ENCODE measurements at regions not wholly inside any gene's neighbourhood (a gene's known extent, or its start where the extent isn't known, plus 50 kb on each side); places are given as distances from the start of the nearest gene placed in this dataset.

DNA sequence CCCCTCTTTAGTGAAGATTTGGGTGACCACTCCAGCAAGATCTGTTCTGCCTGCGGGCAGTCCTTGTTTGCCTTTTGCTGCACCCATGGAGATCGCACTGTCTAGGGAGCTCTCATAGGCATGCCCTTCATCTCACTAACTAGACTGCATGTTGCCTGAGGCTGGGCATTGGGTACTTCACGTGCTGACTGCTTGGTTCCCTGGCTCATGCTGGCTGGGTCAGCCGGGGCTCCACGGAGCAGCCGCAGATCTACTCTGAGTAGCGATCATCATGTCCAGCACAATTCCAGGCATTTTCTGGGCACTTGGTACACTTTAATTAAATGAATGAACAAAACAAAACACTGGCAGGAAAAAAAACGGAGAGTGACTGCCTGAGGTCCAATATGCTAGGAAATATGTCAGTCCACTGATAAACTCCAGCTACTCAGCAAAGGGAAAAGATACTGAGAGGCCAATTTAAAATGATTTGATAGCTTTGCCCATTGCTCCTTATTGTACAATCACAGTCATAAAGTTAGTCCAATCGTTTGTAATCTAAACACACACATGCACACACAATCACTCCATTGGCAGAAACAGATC, 220.3 kb downstream of the C1D start:
- no peak for FAIRE-seq

DNA sequence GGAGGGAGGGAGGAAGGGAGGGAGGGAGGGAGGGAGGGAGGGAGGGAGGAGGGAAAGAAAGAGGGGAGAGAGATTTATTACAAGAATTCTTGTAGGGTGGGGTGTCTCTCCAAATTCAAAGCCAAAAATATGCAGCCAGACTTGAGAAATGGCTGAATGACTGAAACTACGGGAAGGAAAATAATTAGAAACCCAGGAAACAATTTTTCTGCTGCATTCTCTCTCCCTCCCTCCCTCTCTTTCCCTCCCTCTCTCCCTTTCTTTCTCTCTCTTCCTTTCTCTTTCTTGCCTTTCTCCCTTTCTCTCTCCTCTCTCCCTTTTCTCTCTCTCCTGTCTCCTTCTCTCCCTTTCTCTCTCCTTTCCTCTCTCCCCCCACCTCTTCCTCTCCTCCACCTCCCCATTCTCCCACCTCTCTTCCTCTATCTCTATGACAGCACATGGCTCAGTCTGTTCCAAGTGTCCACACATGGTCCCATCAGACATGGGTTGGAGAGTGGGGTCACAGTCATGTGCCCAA, 218.7 kb downstream of the C1D start:
- no peak for FAIRE-seq

DNA sequence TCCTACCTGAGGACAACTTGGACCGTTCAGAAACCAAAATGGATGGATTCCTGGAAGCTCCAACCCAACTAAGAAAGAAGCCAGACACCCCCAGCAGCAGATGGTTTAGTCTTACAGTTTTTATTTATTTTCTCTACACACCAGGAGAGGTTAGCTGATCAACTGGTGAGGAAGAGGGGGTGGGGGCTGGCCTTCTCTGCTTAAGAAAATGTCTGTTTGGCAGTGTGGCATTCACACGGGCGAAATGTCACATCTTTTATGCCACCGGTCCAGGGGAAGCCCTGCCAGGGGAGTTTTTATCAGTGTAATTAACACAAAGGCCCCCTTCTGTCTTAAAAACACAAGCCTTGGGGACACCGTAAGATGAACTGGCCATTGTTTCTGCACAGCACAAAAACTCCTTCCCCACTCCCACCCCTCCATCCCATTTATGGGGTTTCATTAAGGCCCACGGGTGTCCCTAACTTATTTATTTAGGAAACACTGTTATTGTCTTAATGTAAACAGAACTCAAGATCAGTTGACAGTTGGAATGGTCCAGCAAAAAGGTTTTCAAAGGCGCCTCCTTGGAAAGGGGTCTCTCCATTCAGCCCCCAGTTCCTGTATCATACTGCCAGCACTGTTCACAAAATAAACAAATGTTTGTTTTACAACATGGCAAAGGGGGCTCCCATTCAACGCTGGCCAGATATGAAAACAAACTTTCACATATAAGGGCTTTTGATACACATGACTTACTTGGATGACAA, 217.0 kb downstream of the C1D start:
- no peak for FAIRE-seq

DNA sequence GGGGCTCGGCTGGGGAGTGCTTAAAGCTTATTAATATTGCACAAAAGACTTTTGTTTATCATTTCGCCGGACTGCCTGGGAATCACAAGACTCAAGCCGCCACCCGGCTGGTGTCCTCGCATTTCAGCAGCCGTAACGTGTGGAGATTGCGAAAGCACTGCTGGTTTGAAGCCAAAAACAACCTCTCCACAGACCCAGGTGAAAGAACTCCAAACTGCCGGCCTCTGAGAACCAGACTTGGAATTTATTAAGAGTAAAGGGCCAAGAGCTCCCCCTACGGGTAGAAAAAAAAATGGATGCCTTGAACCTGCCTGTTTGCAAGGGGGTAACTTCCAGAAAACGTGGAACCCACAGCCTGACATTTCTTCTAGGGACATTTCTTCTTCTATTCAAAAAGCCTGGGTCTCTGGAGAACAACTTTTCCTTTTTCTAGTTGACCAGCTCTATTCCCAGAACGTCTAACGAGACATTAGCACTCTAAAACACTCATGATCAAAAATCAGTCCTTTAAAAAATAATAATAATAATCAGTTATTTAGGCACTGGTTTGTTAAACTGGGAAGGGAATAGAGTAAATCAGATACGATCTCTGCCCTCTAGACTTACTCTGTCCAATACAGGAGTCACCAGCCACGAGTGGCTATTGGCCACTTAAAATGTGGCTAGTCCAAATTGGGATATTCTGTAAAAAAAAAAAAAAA, 216.3 kb downstream of the C1D start:
- no peak for FAIRE-seq

DNA sequence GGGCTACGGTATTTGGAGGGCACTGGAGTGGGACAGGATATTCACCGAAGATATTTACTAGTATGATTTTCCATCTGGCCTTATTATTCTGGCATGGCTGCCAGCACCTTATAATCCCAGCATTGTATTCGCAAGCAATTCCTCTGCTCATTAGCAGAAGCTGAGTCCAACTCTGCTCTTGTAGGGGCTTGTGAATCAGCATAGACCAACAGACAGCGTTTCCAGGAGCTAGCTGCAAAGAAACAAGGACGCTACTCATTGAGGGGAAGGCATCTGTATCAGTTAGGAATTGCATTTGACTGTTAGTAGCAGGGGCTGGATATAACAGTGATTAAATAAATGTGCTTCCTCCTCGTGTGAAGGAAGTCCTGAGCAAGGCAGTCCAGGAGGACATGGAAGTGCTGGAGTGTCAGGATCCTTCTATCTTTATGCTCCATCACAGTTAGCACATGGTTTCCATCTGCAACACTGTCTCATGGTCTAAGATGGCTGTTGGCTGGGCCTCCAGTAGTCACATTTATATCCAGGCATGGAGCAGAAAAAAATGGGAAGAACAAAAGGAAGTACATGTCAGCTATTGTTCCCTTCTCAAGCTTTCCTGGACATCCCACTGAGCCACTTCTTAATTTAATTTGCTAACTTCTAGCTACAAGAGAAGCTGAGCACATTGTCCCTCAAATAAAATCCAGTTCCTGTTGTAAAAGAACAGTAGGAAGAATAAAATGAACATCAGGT, 214.1 kb downstream of the C1D start:
- FAIRE-seq = no peak

DNA sequence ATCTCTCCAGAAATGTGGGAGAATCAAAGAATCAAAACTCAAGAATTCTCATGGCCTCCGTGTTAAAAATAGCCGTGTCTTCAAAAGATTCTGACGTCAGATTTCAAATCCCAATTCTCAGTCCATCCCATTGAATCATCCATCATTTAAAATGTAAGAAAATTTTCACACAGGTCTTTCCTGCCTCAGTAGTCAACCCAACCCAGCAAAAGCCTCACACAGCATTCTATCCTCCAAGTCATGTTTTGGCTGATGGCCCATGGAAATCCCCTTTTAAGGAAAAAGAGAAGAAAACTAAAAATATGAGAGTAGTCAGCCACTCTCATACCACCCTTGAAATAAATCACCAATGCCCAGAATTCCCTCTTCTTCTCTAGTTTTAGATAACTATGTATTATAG, 211.8 kb downstream of the C1D start:
- no peak for FAIRE-seq

DNA sequence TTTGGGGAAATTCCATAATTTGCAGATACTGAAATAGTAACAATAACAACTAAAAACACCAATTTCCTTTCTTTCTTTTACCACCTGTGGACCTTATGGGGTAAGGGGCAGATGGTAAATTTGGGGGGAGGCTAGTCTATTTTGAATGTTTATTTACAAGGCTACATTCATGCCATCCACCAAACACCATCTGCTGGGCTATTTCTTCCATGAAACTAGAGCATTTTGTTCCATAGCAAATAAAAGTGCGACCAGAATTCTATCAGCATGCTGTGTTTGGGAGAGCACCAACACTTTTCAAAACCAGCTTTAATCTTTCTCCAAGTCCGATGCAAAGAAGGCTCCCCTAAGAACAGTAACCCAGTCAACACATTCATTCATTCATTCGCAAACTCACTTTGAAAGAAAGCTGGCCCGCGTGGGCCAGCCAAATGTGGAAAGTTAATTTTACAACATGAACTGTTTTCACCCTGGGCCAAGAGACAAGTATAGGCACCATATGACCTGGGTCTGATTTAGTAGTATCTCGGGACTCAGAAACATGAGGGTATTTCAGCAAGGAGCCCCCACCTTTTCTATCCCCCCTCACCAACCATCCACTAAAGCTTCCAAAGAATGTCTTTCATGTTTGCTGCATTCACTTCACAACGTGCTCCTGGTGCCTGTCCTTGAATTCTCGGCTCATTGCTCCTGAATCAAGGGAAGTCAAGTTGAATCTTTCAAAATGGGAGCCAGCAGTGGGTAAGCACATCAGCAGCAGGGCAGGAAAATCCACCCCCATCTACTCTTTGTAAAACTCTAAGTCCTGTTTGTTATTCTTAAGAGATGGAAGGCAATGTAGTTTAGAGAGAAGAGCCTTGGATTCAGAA, 210.6 kb downstream of the C1D start:
- no peak for FAIRE-seq

DNA sequence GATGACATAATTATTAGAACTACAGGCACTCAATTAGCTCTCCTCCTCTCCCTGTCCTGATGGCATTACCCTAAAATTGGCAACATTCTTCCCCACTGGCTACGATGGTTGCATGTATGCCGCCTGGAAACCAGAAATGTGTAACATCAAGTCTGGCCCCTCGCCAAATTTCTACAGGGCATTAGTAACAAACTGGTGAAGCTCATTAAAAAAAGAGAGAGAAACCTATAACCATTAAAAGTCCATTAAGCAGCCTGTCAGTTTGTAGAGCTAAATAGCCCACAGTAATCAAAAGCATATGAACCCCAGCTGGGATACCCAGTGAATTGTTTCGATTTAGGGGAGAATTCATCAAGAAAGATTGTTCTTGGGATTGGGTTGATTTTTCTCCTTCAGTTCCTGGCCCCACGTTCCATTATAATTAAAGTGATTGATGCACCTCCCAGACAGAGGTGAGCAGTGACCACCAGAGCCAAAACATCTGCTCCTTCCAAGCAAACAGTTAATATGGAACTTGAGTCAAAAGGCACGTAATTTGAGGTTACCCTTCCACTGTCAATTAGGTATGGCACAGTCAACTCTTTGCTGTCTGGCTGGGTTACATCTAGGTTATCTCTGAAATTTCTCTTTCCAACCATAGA, 208.6 kb downstream of the C1D start:
- FAIRE-seq = no peak

DNA sequence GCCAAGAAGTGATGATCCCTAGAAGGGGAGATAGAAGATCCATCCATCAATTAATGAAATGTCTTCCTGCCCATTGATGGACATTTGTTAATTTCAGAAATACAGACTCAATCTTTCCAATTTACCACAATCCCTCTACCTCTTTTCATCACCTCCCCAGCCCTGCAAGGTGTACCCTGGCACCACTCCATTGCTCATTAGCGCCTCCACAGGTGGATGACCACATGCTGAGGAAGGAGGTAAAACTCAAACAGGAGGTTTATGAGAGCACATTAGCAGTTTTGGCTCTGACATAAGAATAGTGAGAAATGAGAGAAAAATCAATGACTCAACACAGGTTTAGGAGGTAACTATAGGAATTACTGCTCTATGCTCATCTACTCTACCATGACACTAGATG, 208.0 kb downstream of the C1D start:
- FAIRE-seq = no peak

DNA sequence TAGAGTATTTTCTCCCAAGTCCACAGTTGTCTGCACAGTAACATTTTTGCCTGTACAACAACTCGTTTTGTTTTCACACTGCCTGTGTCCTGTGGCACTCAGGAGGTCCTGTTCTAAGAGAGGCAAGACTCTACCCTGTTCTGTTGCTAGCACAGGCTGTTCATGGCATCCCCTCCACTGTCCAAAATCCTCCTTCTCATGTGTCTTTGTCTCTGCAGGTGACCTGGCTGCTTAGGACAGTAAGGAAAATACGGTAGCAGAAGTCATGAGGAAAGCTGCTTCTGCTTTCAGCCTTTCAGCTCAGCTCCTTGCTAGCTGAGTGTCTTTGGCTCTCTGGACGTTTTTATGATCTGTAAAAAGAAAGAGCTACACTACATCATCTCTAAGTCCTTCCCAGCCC, 205.9 kb downstream of the C1D start:
- FAIRE-seq = no peak

DNA sequence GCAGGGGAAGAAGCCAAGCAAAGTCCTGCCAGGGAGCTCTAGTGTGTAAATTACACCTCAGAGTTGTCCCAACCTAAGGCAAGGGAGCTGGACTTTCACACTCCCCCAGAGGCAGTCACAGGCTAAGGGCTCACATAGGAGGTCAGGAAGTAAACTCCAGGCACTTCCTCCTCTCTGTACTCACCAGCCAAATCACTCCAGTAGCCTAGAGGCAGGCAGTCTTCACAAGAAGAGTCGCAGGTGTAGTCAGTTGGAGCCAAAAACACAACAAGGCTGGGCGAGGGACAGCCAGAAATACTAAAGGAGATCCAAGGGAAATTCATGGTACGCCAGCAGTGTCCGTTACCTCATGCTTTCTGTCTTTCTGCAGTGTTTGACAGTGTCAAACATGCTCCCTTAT, 205.0 kb downstream of the C1D start:
- no peak for FAIRE-seq

DNA sequence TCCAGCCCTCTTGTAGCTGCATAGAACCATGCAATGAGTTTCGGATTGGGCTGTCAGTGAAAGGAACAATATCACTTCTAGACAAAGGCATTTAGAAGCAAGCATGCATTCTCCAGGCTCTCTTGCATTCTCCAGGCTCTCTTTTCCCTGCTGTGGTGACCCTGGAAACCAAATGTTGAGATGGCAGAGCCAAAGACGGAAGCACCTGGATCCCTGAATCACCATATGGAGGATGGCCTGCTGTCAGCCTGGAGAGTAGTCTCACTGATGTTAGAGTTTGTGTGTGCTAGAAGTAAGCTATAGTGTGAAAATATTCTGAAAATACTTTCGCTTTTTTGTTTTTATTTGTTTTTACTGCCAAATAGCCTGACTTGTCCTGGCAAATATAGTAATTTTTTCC, 203.9 kb downstream of the C1D start:
- no peak for FAIRE-seq

DNA sequence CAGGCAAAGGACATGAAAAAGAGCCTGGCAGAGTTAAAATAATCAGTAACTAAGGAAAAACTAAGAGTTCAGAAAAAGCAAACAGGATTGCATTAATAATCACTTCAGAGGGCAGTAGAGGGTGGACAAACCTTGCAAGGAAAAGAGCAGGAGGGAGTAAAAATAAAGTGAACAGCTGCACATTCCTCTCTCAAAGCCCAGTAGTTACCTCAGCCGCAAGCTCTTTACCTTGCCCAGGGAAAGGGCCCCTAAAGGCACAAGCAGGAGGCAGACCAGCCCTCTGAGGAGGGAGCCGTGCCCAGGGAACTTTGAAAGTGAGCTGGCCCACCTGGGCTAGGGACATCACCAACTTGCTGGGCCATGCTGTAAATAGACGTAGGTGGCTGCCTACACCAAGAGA, 196.9 kb downstream of the C1D start:
- no peak for FAIRE-seq

DNA sequence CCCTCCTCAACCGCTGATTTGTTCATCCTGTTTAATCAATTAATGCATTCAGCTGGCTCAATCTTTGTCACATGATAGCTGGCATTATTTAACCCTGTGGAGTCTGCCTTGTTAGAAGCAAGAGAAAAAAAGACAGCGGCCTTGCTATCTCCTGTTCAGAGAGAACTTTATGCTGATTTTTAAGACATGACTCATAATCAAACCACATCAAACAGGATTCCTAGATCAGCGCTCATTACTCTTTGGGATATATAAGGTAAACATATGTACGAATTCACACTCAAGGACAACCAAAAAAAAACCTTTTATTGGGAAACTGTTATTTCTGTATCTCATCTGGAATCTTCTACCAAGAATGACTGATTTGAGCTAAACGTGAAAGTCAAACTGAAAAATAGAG, 195.1 kb downstream of the C1D start:
- FAIRE-seq = no peak

DNA sequence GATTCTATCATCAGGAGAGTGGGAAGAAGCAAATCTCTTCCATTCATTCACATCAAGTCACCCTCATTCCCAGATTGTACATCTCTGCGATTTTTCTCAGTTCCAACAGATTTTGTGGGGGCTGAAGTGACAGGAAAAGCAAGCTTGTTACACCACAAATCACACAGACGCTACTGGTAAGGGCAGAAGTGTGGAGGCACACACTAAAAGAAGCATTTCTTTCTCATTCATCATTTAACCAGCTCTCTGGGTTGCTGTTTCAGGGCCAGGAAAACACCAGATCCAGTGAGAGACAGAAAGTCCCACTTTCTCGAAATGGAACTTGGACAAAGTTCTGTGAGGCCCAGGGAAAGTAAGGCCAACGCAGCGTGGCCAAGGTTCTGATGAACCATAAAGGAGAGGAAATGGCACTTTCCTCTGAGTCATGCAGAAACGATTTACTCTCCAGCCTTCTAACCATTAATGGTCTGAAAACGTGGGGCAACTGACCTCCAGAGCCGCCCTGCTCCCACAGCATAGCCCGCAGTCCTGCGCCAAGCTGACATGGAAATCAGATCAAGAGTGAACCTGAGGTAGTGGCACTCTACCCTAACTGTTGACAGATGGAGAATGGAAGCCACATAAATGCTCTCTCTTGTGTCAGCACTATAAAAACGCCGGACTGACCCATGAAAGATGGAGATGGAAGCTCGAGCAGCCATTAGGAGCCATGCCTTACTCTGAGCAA, 191.0 kb downstream of the C1D start:
- no peak for FAIRE-seq

DNA sequence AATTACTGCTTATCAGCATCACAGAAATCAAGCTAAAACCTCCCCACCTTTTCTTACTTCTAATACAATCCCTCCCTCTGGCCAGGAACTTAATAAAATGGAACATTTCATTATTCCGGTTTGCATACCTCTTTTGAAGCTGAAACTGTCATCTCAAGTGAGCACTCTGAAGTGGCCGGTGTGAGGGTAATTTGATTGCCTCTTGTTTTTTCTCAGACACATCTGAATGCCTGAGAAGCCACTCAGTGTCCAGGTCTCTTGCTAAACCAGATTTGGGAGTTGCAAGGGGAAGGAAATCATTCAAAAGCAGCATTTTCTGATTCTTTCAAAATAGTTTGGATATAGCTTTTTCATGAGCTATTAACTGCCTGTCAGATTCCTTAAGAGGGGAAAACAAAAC, 190.3 kb downstream of the C1D start:
- FAIRE-seq = no peak

DNA sequence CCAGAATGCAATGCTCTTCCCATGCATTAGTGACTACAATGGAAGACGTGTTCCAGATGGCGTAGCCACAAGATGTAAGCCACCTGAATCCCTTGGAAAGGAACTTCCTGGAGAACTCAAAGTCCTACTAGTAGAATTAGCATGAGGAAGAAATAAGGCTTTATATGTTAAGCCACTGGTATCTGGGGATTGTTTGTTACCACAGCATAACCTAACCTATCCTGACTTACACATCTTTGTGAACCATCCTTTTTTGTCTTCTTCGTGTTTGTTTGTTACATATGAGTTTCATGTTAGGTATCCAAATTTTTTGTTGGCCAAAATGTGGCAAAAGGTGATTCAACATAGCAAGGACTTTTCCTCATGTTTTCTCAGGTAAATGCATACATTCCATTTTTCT, 188.9 kb downstream of the C1D start:
- no peak for FAIRE-seq

DNA sequence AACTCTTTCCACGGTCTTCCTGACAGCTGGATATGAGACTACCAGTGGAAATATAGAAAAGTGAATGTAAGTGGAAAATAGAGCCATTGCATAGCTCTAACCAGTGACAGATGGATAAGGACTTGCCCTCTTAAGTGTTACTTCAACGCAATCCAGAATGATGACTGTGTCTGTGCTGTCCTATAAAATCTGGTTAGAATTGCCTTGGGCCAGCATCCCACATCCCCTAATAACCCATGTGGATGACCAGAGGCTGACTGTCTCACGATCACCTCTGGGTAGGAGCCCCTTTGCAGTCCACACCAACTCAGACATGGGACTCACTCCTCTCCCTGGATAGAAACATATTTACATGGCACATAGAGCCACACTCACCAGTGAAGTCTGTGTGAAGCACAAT, 186.6 kb downstream of the C1D start:
- no peak for FAIRE-seq

DNA sequence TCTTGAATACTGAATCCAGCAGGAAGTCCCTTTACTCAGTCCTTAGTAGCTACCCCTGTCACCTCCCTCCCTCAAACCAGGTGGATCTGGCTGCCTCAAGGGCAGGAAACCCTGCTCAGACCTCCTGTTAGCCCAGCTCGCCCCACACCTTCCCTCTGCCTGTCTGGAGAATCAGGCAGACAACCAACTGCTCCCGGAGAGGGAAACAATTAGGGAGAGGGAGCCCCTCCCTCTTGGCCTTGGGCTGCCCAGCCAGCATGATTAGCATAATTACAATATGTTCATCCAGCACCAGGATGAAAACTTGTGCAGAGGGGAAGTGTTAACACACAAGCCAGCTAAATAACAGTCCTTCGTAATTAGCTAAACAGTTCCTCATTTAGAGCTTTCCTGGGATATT, 185.5 kb downstream of the C1D start:
- no peak for FAIRE-seq

DNA sequence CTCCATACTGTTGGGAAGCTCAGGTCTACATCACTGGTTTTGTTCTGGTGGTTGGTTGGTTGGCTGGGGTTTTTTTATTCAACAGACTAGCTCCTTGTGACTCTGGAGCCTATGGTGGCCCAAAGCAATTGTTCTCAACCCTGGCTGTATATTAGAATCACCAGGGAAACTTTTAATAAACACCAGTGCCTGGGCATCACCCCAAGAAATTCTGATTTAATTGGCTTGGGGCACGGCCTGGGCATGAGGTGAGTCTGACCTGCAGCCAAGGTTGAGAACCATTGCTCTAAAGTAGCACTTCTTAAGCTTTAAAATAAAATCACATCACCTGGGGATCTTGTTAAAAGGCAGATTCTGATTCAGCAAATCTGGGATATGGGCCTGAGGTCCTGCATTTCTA, 184.1 kb downstream of the C1D start:
- FAIRE-seq = no peak

DNA sequence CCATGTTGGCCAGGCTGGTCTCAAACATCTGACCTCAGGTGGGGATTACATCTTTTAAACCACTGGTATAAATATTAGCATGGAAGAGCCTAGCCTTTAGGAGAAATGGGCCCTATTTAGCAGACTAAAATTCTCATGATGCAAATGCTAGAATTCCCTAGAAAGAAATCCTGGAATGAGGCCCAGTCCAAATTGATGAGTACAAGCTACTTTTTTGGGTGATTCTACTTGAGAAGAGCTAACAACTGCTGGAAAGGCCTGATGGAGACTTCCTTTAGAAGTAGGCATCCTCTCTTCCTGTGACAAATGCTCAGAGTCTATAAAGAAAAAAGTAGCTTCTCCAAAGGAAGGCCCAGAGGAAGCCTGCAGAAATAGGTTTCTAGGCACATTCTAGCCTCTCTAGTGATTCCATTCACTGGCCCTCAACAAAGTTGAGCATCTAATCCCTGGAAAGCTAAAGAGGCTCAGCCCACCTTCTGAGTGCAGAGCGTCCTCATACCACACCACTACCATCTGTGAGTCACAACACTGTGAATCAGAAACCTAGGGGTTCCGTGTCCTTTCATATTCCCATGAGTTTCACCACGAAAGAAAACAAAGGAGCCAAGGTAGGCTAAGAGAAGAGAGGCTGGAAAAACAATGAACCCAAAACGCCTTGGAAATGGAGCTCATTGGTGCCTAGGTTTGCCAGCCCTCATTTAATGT, 183.1 kb downstream of the C1D start:
- FAIRE-seq = no peak
